ENCODE measurements at regions not wholly inside any gene's neighbourhood (a gene's known extent, or its start where the extent isn't known, plus 50 kb on each side); places are given as distances from the start of the nearest gene placed in this dataset.
"Not testable (repeated sequence)": the region's sequence is repeated elsewhere in the genome, so short reads cannot be mapped to it uniquely, and the experiment has no call there.

DNA sequence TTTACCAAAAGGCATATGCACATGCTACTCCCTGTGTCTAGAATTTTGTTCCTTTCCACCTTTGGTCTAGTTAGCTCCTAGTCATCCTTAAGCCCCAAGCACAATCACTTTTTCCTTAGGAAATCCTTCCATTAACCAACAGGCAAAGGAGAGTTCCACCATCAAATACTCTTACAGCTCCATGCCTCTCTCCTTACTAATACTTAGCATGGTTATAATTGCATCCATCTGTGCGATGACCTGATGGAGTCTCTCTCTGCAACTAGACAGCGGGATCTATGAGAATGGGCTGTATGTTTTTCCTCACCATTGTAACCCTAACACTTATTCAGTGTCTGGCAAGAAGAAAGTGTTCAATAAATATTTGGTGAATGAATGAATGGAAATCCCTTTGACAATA lies 69.3 kb upstream of the SMAD3 start:
- no peak overlapping the region for H3K4me3 Mint-ChIP-seq (ENCODE audit: low read depth)
- no peaks in the 10 kb centered on the region for H3K4me1 Mint-ChIP-seq (ENCODE audit: low read depth)
- H3K27ac Mint-ChIP-seq = no peak overlapping the region
- DNase-seq (ENCODE audit: low spot score, unreplicated experiment) = no peak
- TF ChIP-seq, protein P1, sequence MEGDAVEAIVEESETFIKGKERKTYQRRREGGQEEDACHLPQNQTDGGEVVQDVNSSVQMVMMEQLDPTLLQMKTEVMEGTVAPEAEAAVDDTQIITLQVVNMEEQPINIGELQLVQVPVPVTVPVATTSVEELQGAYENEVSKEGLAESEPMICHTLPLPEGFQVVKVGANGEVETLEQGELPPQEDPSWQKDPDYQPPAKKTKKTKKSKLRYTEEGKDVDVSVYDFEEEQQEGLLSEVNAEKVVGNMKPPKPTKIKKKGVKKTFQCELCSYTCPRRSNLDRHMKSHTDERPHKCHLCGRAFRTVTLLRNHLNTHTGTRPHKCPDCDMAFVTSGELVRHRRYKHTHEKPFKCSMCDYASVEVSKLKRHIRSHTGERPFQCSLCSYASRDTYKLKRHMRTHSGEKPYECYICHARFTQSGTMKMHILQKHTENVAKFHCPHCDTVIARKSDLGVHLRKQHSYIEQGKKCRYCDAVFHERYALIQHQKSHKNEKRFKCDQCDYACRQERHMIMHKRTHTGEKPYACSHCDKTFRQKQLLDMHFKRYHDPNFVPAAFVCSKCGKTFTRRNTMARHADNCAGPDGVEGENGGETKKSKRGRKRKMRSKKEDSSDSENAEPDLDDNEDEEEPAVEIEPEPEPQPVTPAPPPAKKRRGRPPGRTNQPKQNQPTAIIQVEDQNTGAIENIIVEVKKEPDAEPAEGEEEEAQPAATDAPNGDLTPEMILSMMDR (IDR thresholded peaks at IDR 0.05; ENCODE audit: unreplicated experiment) = no peak
- peaks cover 2% of the 10 kb centered on the region for H3K9me3 Mint-ChIP-seq (ENCODE audit: low read depth)
- H3K36me3 Mint-ChIP-seq (ENCODE audit: insufficient read depth) = no peaks in the 10 kb centered on the region
- H3K27me3 Mint-ChIP-seq = peaks cover 5% of the 10 kb centered on the region

DNA sequence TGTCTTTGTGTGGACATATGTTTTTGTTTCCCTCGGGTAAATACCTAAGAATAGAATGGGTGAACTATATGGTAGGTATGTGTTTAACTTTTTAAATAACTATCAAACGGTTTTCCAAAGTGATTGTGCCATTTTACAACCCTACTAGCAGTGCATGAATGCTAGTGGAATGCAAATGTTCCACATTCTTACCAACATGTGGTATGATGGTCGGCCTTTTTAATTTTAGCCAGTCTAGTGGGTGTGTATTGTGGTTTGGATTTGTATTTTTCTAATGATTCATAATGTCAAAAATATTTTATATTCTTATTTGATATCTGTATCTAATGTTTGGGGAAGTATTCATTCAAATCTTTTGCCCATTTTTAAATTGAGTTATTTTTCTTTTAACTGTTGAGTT lies 68.2 kb upstream of the SMAD3 start:
- Mint-ChIP-seq H3K4me3 (ENCODE audit: low read depth) (no peak overlapping the region), H3K27me3 (peaks cover 7% of the 10 kb centered on the region), H3K36me3 (ENCODE audit: insufficient read depth) (no peaks in the 10 kb centered on the region), H3K4me1 (ENCODE audit: low read depth) (no peaks in the 10 kb centered on the region), H3K9me3 (ENCODE audit: low read depth) (peaks cover 2% of the 10 kb centered on the region), H3K27ac (no peak overlapping the region)
- no peak for DNase-seq (ENCODE audit: low spot score, unreplicated experiment)
- TF ChIP-seq, protein P1 (IDR thresholded peaks at IDR 0.05; ENCODE audit: unreplicated experiment) = no peak

DNA sequence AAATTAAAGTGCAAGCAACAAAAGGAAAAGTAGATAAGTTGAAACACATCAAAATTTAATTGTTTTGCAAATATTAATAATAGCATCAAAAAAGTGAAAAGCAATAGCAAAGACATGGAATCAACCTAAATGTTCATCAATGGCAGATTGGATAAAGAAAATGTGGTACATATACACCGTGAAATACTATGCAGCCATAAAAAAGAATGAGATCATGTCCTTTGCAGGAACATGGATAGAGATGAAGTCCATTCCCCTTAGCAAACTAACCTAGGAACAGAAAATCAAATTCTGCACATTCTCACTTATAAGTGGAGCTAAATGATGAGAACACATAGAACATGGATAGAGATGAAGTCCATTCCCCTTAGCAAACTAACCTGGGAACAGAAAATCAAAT lies 67.2 kb upstream of the SMAD3 start:
- DNase-seq (ENCODE audit: low spot score, unreplicated experiment); H3K27me3 Mint-ChIP-seq; H3K36me3 Mint-ChIP-seq (ENCODE audit: insufficient read depth); H3K4me3 Mint-ChIP-seq (ENCODE audit: low read depth); H3K4me1 Mint-ChIP-seq (ENCODE audit: low read depth); H3K9me3 Mint-ChIP-seq (ENCODE audit: low read depth); H3K27ac Mint-ChIP-seq: not testable (repeated sequence)

DNA sequence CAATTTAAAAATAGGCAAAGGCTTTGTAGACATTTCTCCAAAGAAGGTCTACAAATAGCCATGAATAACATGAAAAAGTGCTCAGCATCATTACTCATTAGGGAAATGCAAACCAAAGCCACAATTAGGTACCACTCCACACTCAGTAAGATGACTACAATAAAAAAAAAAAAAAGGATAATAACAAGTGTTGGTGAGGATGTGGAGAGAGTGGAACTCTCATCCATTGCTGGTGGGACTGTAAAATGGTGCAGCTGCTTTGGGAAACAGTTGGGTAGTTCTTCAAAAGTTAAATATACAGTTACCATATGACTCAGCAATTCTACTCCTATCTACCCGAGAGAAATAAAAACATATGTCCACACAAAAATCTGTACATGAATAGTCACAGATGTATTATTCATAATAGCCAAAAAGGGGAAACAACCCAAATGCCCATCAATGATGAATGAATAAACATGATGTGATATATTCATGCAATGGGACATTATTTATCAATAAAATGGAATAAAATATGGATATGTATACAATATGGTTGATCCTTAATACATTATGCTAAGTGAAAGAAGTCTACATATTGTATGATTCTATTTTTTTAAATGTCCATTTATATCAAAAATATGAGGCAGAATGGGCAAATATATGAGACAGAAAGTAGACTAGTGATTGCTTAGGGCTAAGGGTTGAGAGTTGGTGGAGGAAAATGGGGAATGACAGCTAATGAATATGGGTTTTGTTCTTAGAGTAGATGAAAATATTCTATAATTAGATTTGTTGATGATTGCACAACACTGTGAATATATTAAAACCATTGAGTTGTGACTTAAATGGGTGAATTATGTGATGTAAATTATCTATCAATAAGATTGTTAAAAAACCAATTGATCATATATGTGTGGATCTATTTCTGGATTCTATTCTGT lies 66.1 kb upstream of the SMAD3 start:
- TF ChIP-seq, protein P1 (IDR thresholded peaks at IDR 0.05; ENCODE audit: unreplicated experiment) = no peak
- H3K36me3 Mint-ChIP-seq (ENCODE audit: insufficient read depth) = no peaks in the 10 kb centered on the region
- H3K27me3 Mint-ChIP-seq = peaks cover 9% of the 10 kb centered on the region
- DNase-seq (ENCODE audit: low spot score, unreplicated experiment) = no peak
- no peak overlapping the region for H3K4me3 Mint-ChIP-seq (ENCODE audit: low read depth)
- H3K9me3 Mint-ChIP-seq (ENCODE audit: low read depth) = peaks cover 2% of the 10 kb centered on the region
- H3K27ac Mint-ChIP-seq = no peak overlapping the region
- no peaks in the 10 kb centered on the region for H3K4me1 Mint-ChIP-seq (ENCODE audit: low read depth)

DNA sequence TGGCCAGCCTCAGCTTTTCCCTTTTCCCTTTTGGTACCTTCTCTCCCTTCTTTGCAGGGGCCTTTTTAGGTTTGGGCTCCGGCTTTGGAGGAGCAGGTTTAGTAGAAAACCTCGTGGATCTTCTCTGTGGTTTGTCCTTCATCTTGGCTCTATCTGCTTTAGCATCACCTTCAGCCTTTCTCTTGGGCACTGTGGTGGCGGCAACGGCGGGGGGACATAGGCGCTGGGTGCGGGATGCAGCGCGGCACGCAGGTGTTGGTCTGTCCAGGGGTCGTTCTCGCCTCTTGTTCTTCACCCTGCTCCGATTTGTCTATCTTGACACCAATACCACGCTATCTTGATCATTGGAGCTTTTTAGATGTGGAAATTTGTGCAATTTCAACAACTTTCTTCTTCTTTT lies 64.5 kb upstream of the SMAD3 start:
- no peak overlapping the region for H3K27ac Mint-ChIP-seq
- H3K4me3 Mint-ChIP-seq (ENCODE audit: low read depth) = no peak overlapping the region
- H3K36me3 Mint-ChIP-seq (ENCODE audit: insufficient read depth) = no peaks in the 10 kb centered on the region
- H3K27me3 Mint-ChIP-seq = peaks cover 9% of the 10 kb centered on the region
- H3K9me3 Mint-ChIP-seq (ENCODE audit: low read depth) = peaks cover 2% of the 10 kb centered on the region
- no peaks in the 10 kb centered on the region for H3K4me1 Mint-ChIP-seq (ENCODE audit: low read depth)
- no peak for DNase-seq (ENCODE audit: low spot score, unreplicated experiment)
- TF ChIP-seq, protein P1 (IDR thresholded peaks at IDR 0.05; ENCODE audit: unreplicated experiment) = no peak

DNA sequence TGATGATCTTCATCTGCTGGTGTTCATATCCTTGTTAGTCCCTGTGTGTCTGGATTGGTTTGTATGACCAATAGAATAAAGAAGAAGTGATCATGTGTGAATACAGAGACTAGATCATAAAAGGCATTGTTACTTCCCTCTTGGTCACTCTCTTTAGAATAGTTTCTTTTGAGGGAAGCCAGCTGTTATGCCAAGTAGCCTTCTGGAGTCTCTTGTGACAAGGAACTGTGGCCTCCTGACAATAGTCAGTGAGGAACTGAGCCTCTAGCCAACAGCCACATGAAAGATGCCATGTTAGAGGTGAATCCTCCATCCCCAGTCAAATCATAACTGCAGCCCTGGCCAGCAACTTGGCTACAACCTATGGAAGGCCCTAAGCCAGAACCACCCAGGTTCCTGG lies 63.0 kb upstream of the SMAD3 start:
- Mint-ChIP-seq H3K9me3 (ENCODE audit: low read depth) (peaks cover 2% of the 10 kb centered on the region), H3K36me3 (ENCODE audit: insufficient read depth) (no peaks in the 10 kb centered on the region), H3K27me3 (peaks cover 12% of the 10 kb centered on the region), H3K27ac (no peak overlapping the region), H3K4me1 (ENCODE audit: low read depth) (no peaks in the 10 kb centered on the region), H3K4me3 (ENCODE audit: low read depth) (no peak overlapping the region)
- TF ChIP-seq, protein P1 (IDR thresholded peaks at IDR 0.05; ENCODE audit: unreplicated experiment) = no peak
- DNase-seq (ENCODE audit: low spot score, unreplicated experiment) = no peak

Measured in progenitor cell of endocrine pancreas (in vitro differentiated cells).